ENCODE measurements at regions not wholly inside any gene's neighbourhood (a gene's known extent, or its start where the extent isn't known, plus 50 kb on each side); places are given as distances from the start of the nearest gene placed in this dataset.

- no TSS peak for BruUV-seq (replicated peaks)
- H3K4me3 ChIP-seq (ENCODE audit: low read depth, low read length, poor library complexity, severe bottlenecking): no peak overlapping the region
- no peak for TF ChIP-seq EZH2 (IDR thresholded peaks at IDR 0.05; ENCODE audit: borderline replicate concordance, low read depth, low read length, poor library complexity, severe bottlenecking)
- no peak for TF ChIP-seq CTCF (conservative IDR thresholded peaks at IDR 0.05; ENCODE audit: low read depth, low read length)
- no peaks in the 10 kb centered on the region for H3K4me1 ChIP-seq (ENCODE audit: insufficient read depth, low read length, poor library complexity, severe bottlenecking)
- POLR2A ChIA-PET (ENCODE audit: low non-redundant PET): no interaction called here
- intact Hi-C loops (cut with micrococcal nuclease; ENCODE audit: unreplicated experiment): no loop called here
- H3K9me3 ChIP-seq (ENCODE audit: low read depth, low read length, poor library complexity, severe bottlenecking): peaks cover 28% of the 10 kb centered on the region
- no peak overlapping the region for H3K27ac ChIP-seq (ENCODE audit: low read depth, low read length, poor library complexity, severe bottlenecking)
- H3K36me3 ChIP-seq (ENCODE audit: insufficient read depth, low read length, poor library complexity, severe bottlenecking): no peaks in the 10 kb centered on the region
- CTCF ChIA-PET: no interaction called here
- no peaks in the 10 kb centered on the region for H3K27me3 ChIP-seq (replicated peaks; ENCODE audit: insufficient read depth, low read depth, low read length, poor library complexity)
- no peak for DNase-seq (ENCODE audit: low spot score)
Measured at GRCh38 chr4:43835869-43836268, 612.7 kb downstream of the KCTD8 start.

- BruUV-seq (replicated peaks): no TSS peak
- ChIA-PET CTCF (no interaction called here), POLR2A (ENCODE audit: low non-redundant PET) (no interaction called here)
- no peaks in the 10 kb centered on the region for H3K36me3 ChIP-seq (ENCODE audit: insufficient read depth, low read length, poor library complexity, severe bottlenecking)
- no peak for TF ChIP-seq CTCF (conservative IDR thresholded peaks at IDR 0.05; ENCODE audit: low read depth, low read length)
- no peak for TF ChIP-seq EZH2 (IDR thresholded peaks at IDR 0.05; ENCODE audit: borderline replicate concordance, low read depth, low read length, poor library complexity, severe bottlenecking)
- H3K27me3 ChIP-seq (replicated peaks; ENCODE audit: insufficient read depth, low read depth, low read length, poor library complexity): no peaks in the 10 kb centered on the region
- H3K4me1 ChIP-seq (ENCODE audit: insufficient read depth, low read length, poor library complexity, severe bottlenecking): no peaks in the 10 kb centered on the region
- H3K9me3 ChIP-seq (ENCODE audit: low read depth, low read length, poor library complexity, severe bottlenecking): peaks cover 31% of the 10 kb centered on the region
- no peak for DNase-seq (ENCODE audit: low spot score)
- intact Hi-C loops (cut with micrococcal nuclease; ENCODE audit: unreplicated experiment): no loop called here
- H3K27ac ChIP-seq (ENCODE audit: low read depth, low read length, poor library complexity, severe bottlenecking): no peak overlapping the region
- no peak overlapping the region for H3K4me3 ChIP-seq (ENCODE audit: low read depth, low read length, poor library complexity, severe bottlenecking)
Measured at GRCh38 chr4:43837171-43837570, 611.4 kb downstream of the KCTD8 start.

GRCh38 chr4:43837604-43838003, 611.0 kb downstream of the KCTD8 start:
- DNase-seq (ENCODE audit: low spot score): no peak
- intact Hi-C loops (cut with micrococcal nuclease; ENCODE audit: unreplicated experiment): no loop called here
- Histone ChIP-seq H3K27me3 (replicated peaks; ENCODE audit: insufficient read depth, low read depth, low read length, poor library complexity) (no peaks in the 10 kb centered on the region), H3K9me3 (ENCODE audit: low read depth, low read length, poor library complexity, severe bottlenecking) (peaks cover 31% of the 10 kb centered on the region), H3K4me3 (ENCODE audit: low read depth, low read length, poor library complexity, severe bottlenecking) (no peak overlapping the region), H3K27ac (ENCODE audit: low read depth, low read length, poor library complexity, severe bottlenecking) (no peak overlapping the region), H3K4me1 (ENCODE audit: insufficient read depth, low read length, poor library complexity, severe bottlenecking) (no peaks in the 10 kb centered on the region), H3K36me3 (ENCODE audit: insufficient read depth, low read length, poor library complexity, severe bottlenecking) (no peaks in the 10 kb centered on the region)
- ChIA-PET CTCF (no interaction called here), POLR2A (ENCODE audit: low non-redundant PET) (no interaction called here)
- TF ChIP-seq CTCF (conservative IDR thresholded peaks at IDR 0.05; ENCODE audit: low read depth, low read length): no peak
- no peak for TF ChIP-seq EZH2 (IDR thresholded peaks at IDR 0.05; ENCODE audit: borderline replicate concordance, low read depth, low read length, poor library complexity, severe bottlenecking)
- no TSS peak for BruUV-seq (replicated peaks)
